ENCODE measurements at regions not wholly inside any gene's neighbourhood (a gene's known extent, or its start where the extent isn't known, plus 50 kb on each side); places are given as distances from the start of the nearest gene placed in this dataset.

DNA sequence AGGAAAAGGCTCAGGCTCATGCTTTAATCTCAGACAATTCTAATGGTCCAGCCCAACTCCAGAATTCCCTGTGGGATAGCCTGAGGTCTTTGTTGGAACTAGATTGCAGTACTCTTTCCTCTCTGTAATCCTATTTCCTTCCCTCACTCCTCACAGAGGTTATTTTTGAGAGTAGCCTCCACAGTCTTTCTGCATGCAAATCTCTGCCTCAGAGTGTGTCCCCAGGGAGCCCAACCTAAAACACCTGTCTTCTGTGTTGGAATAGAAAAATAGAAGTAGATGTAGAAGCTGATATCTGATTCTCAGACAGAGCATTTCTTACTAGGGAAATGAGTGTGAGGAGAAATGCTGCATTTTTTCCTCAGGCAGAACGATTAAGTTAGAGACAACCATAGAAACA lies 915.5 kb upstream of the EPHA5 start:
- H3K36me3 ChIP-seq, result no peaks in the 10 kb centered on the region
- DNase-seq (no peak), ATAC-seq (no peak)
- no peaks in the 10 kb centered on the region for H3K4me1 ChIP-seq
- TF ChIP-seq, protein P1, sequence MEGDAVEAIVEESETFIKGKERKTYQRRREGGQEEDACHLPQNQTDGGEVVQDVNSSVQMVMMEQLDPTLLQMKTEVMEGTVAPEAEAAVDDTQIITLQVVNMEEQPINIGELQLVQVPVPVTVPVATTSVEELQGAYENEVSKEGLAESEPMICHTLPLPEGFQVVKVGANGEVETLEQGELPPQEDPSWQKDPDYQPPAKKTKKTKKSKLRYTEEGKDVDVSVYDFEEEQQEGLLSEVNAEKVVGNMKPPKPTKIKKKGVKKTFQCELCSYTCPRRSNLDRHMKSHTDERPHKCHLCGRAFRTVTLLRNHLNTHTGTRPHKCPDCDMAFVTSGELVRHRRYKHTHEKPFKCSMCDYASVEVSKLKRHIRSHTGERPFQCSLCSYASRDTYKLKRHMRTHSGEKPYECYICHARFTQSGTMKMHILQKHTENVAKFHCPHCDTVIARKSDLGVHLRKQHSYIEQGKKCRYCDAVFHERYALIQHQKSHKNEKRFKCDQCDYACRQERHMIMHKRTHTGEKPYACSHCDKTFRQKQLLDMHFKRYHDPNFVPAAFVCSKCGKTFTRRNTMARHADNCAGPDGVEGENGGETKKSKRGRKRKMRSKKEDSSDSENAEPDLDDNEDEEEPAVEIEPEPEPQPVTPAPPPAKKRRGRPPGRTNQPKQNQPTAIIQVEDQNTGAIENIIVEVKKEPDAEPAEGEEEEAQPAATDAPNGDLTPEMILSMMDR (IDR thresholded peaks at IDR 0.05), result no peak
- WGBS, 2 donors, result 73 to 74% methylated on average over 1 of the region's 1 CpG
- no peaks in the 10 kb centered on the region for H3K9me3 ChIP-seq
- no peak overlapping the region for H3K4me3 ChIP-seq
- H3K27ac ChIP-seq, result no peak overlapping the region
- intact Hi-C loops (cut with DNase I), result no loop called here
- H3K27me3 ChIP-seq, result no peaks in the 10 kb centered on the region

DNA sequence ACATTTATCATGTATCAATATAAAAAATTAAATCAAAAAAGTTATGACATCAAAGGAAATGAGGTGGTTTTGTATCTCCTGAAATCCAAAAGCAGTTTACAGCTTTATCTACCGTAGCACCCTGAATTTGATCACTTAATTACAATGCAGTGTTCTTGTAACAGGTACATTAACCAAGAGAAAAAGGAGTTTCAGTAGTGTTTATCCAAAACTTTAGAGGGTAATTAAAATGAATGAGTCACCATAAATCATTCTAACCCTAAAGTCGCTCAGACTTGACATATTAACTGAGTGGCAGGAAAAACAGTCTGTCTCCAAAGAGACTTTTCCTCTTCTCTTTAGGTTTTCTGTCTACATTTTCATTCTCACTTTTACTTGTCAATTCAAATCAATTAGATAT lies 907.6 kb upstream of the EPHA5 start:
- intact Hi-C loops (cut with DNase I), result no loop called here
- H3K9me3 ChIP-seq, result no peaks in the 10 kb centered on the region
- no peaks in the 10 kb centered on the region for H3K4me1 ChIP-seq
- TF ChIP-seq, protein P1 (IDR thresholded peaks at IDR 0.05), result no peak
- H3K27ac ChIP-seq, result no peak overlapping the region
- H3K36me3 ChIP-seq, result no peaks in the 10 kb centered on the region
- DNase-seq (no peak), ATAC-seq (no peak)
- no peak overlapping the region for H3K4me3 ChIP-seq
- no peaks in the 10 kb centered on the region for H3K27me3 ChIP-seq
- WGBS, 2 donors, result 19 to 28% methylated on average over 2 of the region's 2 CpGs

DNA sequence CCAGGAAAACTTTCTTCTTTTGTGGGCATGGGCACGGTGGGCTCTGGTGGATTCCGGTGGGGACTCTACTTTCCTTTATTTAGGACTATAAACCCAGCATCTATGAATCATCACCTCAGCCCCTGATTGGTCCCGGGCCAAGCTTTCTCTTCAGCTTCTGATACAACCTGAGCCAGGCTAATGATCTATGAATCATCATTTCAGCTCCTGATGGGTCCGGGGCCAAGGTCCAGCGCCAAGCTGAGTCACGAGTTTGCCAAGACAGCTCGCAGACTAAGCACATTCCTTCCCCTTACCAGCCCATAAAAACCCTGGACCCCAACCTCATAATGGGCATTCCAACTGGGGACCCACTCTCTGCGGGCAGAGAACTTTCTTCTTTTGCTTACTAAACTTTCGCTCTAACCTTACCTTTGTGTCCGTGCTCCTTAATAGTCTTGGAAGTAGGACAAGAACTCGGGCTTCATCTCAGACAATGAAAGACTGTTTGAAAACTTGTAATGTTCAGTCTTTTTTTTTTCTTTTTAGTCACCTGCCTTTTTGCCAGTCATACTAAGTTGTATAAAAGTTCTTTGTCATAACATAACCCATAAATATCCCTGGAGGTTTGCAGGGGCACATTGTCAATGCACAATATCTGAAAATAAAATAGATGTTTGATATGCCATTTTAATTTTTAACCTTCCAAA lies 904.9 kb upstream of the EPHA5 start:
- no peaks in the 10 kb centered on the region for H3K27me3 ChIP-seq
- intact Hi-C loops (cut with DNase I), result no loop called here
- TF ChIP-seq, protein P1 (IDR thresholded peaks at IDR 0.05), result no peak
- no peaks in the 10 kb centered on the region for H3K9me3 ChIP-seq
- no peak overlapping the region for H3K4me3 ChIP-seq
- no peak for DNase-seq
- no peak overlapping the region for H3K27ac ChIP-seq
- H3K36me3 ChIP-seq, result no peaks in the 10 kb centered on the region
- H3K4me1 ChIP-seq, result no peaks in the 10 kb centered on the region
- no peak for ATAC-seq
- WGBS, 2 donors, result 82 to 88% methylated on average over 11 of the region's 11 CpGs

DNA sequence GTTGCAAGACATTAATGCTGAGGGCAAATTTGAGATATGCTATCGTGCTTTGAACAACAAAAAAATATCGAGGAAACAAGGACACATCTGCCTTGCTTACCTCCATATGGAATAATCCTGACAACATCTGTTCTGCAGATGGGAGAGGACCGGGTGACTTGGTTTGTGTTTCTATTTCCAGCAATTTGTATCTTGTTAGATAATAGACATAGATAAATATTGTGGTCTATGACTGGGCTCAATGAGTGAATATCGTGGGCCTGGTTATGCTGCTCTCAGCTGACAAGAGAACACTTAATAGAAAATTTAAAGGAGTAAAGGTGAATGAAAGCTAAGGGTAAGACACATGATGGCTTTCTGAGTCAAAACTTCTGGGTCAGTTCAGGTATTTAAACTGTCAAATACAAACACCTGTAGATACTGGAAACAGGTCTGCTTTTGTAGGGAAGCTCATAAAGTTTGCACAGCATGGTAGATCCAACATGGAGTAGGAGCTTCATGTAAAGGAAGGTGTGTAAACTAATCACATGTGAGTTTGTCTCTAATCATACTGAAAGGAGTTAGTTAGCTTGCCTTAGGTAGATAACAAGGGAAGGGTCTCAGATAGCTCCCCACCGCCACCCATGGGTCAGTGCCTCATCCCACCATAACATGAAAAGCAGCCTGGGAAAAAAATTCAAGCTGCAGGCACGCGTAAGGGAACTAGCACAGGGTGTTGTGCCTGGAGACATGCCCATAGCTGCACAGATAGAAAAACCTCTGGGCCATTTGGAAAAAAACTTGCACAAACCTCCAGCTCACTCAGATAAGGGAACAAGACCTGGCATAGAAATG lies 904.1 kb upstream of the EPHA5 start:
- intact Hi-C loops (cut with DNase I), result no loop called here
- Histone ChIP-seq H3K4me3 (no peak overlapping the region), H3K36me3 (no peaks in the 10 kb centered on the region), H3K4me1 (no peaks in the 10 kb centered on the region), H3K27ac (no peak overlapping the region), H3K27me3 (no peaks in the 10 kb centered on the region), H3K9me3 (no peaks in the 10 kb centered on the region)
- TF ChIP-seq, protein P1 (IDR thresholded peaks at IDR 0.05), result no peak
- no peak for ATAC-seq
- WGBS, 2 donors, result 75% methylated on average over 7 of the region's 7 CpGs
- no peak for DNase-seq

All from heart right ventricle (tissue), 16 donors.